Iris pigment epithelial cell (primary cell): ENCODE measurements at regions not wholly inside any gene's neighbourhood (a gene's known extent, or its start where the extent isn't known, plus 50 kb on each side); places are given as distances from the start of the nearest gene placed in this dataset.

Experiments used
- DNase-seq: peaks from one replicate; pipeline ENCODE4 v3.0.0-alpha.2; 2011; ENCODE audit warnings: low read depth

DNA sequence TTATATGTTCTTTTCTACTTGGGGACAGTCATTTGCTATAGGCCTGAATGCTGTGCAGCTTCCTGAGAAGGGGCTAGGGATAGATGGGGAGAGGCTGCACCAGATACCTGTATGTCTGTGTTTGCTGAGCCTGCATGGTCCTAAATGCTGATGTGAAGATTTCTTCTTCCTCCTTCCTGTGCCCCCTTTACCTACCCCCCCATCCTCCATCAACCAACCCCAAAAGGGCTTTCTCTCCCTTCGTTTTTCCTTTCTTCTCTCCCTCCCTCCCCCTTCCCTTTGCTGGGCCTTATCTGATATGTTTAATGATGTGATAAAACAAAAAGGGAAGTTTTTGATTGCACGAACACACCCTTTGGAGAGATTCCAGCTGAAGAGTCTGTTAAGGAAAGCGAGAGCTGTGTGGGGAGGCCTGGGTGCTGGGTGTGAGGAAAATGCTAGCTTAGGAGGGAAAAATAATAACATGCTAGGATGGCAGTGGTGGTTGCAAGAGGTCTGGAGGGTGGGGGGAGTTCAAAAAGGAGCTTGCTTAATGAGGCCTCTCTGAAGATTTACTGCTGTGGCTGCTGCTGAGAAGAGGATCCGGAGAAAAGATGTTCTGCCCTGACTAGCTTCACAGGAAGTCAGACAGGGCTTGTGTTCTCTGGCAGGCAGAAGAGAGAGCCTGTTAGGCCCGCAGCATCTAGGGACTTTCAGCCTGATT, 101.8 kb downstream of the SAMD9 start:
- peak; percentile 39 for DNase-seq

GRCh38 chr7:93015101-93015778, 102.5 kb downstream of the SAMD9 start:
- DNase-seq: peak; percentile 74

DNA sequence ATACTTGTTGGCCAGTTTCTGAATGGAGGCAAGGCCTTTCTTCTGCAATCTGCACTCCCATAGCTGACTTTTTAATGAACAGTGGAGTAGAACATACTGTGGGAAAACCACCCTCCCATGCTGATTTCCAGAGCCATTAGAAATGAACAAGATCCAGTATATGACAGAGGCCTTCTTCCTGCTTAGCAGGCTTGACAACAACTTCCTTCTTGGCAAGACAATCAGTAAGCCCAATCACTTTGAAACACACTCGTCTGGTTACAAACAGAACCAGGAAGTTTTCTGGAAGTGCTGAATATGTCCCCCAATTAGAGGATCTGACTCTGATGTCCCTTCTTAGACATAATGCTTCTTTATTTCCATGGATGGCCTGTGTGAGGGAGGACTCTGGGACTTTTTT, 103.4 kb downstream of the SAMD9 start:
- no peak for DNase-seq

DNA sequence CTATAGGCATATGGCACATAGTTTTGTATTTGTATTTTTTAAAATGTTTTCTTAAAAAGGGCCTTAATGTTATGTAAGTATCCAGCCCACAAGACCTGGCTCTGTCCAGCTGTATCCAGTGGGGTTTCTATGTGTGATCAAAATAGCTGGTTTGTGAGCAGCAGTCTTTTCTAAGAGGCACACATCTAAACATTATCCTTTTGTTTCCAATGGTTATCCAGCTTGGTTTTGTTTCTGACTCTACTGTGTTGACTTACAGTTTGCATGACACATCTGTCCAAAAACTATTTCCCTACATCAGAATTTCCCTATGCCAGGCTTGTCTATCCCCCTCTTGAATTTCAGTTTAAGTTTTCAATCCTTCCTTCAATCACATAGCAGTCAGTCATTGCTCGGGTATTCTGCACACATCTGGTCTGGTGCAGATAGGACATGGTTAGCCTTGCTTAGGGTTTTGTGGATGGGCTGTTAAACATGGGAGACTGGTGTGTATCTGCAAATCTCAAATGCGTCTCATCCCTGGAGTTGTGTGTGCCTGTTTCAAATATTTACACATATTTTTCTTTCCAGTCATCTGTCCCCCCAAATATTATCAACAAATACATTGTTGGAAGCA, 104.2 kb downstream of the SAMD9 start:
- DNase-seq: no peak

DNA sequence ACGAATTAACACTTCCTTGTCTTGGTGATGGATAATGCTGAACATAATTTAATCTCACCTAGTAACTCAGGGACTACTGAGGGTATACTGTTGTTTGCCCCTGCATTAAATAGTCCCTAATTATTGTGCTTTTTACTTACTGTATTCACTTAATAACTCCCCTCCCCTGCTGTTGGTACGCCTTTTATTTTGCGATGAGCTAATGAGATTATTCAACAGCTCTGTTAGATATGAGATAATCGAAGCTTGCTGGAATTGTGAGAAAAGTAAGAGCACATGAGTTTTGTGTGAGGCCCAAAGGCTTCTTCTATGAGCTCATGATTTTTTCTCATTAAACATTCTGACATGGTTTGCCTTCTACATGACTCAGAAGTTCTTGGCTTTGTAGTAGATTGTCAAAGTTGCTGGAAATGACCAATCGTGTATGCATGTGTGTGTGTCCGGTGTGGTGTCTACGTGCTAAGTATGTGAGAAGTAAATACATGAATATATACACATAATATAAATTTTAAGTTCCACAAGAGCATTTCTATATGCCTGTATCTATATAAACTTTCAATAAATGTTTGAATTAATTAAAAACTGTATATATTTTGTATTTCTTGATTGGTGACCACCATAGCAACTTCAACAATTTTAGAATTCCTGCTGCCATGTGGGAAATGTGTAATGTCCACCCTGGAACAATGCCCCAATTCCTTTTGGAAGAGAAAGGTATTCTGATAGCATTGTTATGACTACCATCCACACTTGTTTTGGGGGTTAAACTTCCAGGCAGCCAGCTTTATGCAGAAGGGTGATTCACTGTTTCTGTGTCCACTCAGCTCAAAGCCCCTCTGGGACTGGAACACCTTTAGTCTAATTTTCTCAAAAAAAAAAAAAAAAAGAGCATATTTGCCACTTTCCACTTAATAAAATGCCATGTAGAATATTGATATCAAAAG, 106.2 kb downstream of the SAMD9 start:
- DNase-seq: peak; percentile 98

DNA sequence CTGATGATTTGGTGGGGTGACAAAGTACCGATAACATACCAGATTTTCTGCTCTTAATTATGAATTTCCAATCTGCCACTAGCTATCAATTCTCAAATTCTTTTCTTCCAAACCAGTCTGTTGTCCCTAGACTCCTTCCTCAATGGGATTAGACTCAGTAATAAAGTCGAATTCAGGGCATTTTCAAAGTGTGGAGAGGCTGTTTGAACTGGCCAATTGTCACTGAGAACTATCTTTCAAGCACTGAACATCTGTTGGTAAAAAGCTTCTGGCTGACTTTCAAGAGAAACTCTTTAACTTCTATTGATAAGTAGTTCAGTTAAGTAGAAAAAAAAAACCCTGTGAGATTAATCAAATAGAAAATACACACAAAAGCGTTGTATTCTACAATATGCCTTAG, 108.9 kb downstream of the SAMD9 start:
- DNase-seq: no peak

DNA sequence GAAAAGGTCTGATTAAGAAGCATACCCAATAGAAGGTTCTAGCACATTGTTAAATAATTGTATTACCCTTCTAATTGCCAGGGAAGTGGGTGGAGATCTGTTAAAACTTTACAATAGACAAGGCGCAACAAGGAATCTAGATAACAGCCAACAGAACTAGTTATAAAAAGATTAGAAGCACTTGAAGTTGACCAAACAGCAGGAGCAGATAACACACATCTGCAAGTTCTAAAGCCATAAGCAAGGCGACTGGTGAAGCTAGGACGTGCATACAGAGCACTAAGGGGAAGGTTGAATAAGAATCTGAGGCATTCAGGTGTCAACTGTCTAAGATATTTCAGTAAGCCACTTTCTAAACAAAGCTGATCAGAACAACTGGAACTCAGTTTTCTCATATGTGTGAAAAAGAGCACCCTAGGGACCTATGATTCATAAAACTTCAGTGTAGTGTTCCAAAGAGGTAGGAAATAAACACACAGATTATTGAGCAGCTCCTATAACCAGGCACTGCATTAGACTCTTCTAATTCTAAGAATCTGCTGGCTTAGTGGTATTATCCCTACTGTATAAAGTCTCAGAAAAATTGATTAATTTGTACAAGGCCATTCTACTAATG, 111.2 kb downstream of the SAMD9 start:
- no peak for DNase-seq

GRCh38 chr7:93004906-93005305, 112.9 kb downstream of the SAMD9 start:
- no peak for DNase-seq

DNA sequence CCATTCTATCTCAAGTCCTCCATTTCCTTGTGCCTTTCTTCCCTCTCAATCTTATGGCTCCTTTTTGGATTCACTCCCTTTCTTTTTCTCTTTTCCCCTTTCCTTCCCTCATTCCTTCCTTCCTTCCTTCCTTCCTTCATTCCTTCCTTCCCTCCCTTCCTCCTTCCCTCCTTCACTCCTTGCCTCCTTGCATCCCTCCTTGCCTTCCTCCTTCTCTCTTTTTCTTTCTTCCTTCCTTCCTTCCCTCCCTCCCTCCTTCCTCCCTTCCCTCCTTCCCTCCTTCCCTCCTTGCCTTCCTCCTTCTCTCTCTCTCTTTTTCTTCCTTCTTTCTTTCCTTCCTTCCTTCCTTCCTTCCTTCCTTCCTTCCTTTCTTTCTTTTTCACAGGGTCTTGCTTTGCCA, 120.1 kb downstream of the SAMD9 start:
- no peak for DNase-seq

GRCh38 chr7:92997152-92997551, 120.6 kb downstream of the SAMD9 start:
- no peak for DNase-seq

DNA sequence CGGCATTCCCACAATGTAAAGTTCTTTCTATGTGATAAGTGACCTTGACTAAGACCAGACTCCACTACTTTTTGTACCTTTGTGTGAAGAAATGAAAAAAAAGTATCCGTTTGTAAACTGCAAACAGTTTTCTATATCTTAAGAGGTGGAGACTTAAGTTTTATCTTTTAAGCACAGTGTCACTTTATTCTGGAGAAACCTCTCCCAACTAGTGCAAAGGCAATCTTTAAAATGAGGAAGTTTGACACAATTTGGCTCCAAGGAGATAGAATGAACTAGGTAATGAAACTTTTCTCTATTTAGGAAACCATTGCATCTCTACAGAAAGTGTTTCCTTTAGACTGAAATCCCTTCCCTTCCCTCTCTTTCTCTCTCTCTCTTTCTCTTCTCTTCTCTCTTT, 122.9 kb downstream of the SAMD9 start:
- DNase-seq: no peak

DNA sequence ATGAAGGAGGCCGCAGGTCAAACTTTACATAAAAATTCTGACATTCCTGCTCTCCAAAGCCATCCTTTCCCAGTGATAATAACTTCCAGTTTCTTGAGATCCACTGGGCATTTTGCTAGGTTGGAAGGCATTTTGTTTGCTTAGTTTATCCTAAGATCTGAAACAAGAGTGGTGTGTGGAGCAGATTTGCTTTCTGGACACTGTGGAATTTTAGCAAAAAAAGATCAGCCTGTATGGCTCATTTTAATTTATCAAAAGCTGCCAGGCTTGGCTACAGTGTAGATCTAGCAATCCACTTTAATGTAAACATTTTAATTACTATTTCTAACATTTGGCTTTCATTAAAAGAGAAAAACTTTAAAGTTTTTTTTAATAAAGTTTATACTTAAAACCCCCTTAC, 124.8 kb downstream of the SAMD9 start:
- no peak for DNase-seq

DNA sequence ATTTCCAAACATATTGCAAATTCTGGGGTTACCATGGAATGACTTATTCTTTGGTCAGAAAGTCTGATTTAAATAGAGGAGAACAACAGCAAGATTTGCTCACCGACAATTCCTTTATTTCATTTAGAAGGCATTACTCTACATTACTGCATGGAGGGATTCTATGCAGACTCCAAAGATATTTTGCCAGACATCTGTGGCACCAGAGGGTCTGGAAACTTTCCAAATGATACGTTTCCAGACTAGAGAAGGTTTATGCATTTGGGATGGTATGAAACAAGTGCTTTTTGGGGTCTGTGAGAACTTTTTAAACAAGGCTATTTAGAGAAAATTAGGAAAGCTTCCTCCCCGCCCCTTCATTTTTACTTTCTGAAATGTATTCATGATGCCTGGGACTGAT, 125.3 kb downstream of the SAMD9 start:
- no peak for DNase-seq

GRCh38 chr7:92991190-92991589, 126.6 kb downstream of the SAMD9 start:
- no peak for DNase-seq

- peak; percentile 20 for DNase-seq
These were observed 128.7 kb downstream of the SAMD9 start for GRCh38 chr7:92988941-92989545.

GRCh38 chr7:92988051-92988450, 129.7 kb downstream of the SAMD9 start:
- peak; percentile 69 for DNase-seq

DNA sequence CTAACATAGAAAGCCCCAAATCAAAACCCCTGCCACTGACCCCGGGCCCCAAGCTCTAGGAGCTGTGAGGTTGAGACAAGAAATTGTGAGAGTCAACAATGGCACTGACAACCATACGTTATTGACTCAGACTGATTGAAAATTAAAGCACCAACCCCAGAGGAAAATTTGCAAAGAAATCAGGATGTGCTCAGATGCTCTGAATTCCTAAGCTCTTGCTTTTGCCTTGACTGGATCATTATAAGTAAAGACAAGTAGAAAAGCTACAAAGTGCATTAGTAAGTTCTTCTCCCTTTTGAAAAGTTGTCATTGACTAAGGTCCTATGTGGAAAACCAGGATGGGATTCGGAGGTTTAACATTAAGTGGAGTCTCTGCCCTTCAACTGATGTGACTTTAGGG, 130.2 kb downstream of the SAMD9 start:
- peak; percentile 42 for DNase-seq

DNA sequence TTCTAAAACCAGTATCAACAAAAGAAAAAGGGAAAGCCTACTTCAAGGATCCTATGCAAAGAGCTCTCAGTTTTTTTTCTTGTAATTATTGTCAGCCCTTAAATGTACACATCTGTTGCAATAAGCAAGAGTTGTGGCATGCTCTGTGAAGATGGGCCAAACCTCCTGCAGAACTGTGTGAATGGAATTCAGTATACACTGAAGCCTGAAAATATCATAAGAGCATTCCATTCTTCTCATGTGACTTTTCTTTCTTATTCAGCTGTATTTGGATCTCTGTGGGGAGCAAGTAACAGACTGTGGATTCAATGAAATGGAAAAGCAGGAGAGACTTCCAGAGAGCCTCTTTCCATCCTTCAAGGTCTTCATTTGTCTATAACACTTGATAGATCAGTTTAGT, 130.7 kb downstream of the SAMD9 start:
- DNase-seq: peak; percentile 89

DNA sequence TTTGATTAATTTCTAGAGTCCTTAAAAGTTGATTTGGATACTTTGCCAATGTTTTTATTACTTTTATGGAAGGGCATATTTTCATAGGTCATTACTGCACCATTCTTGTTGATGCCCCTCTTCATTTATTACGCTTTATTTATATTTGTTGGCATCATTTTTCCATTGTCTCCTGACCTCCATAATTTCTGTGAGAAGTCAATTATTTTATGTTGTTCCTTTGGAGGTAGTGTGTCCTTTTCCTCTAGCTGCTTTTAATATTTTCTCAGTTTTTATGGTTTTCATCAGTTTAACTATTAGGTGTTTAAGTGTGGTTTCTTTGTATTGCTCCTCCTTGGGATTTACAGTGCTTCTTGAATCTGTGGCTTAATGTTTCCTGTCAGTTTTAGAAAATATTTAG, 134.9 kb downstream of the SAMD9 start:
- no peak for DNase-seq

- DNase-seq: no peak
These were observed 140.6 kb upstream of the CDK6 start for GRCh38 chr7:92976931-92977330.

DNA sequence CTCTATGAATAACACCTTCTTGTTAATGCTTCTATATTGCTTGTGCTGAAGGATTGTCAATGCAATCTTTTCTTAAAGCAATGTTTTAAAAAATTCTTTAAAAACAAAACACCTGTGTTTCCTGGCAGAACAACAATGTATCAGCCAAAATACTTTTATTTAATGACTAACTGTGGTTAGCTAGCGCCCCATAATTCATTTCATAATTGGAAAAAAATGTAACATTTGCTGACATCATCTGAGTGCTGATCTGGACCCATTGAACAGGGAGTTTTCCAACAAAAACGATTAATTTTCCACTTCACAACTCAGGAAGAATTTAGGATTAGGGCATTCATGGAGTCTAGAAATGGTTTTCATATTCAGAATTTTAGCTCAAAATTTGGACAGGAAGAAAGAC, 137.6 kb upstream of the CDK6 start:
- peak; percentile 43 for DNase-seq
